IMR-90 (cell line): ENCODE measurements at regions not wholly inside any gene's neighbourhood (a gene's known extent, or its start where the extent isn't known, plus 50 kb on each side); places are given as distances from the start of the nearest gene placed in this dataset.

Experiments used
- ATAC-seq: fragments of 200-7000 bp; cut with Tn5 transposase; 2 replicates; pipeline ENCODE4 v1.9.1; 2020; ENCODE audit warnings: low read depth, mild to moderate bottlenecking, moderate library complexity
- BruUV-seq: library from RNA; stranded (reverse); fragments of 400-500 nt; replicated peaks from 2 replicates; lab custom pipeline; 2021; lab: Mats Ljungman, UMichigan
- CTCF ChIA-PET: fragments of 300-600 bp; formaldehyde crosslinking; extraction: SDS; loops from one replicate; lab custom pipeline; 2021; ENCODE audit warnings: antibody characterized with exemption; lab: Yijun Ruan, JAX
- POLR2A ChIA-PET: fragments of 300-600 bp; sonication (Branson Sonifier 250); formaldehyde crosslinking; loops from one replicate; lab custom pipeline; 2022; ENCODE audit warnings: antibody characterized with exemption; ENCODE audit not compliant: unreplicated experiment; lab: Charles Lee
- DNase-seq: peaks from one replicate; pipeline ENCODE4 v3.0.0; 2013
- H2AFZ ChIP-seq: replicated peaks from 2 replicates; pipeline ENCODE3; 2013; ENCODE audit warnings: low read length, mild to moderate bottlenecking; ENCODE audit not compliant: poor library complexity
- H2AK5ac ChIP-seq: 2 replicates; pipeline ENCODE4 v1.6.1; 2013; ENCODE audit warnings: low read depth, low read length, inconsistent platforms
- H2AK9ac ChIP-seq: replicated peaks from 2 replicates; pipeline ENCODE3; 2013; ENCODE audit warnings: mild to moderate bottlenecking, low read depth, low read length, moderate library complexity; ENCODE audit not compliant: poor library complexity
- H2BK120ac ChIP-seq: 2 replicates; pipeline ENCODE4 v1.6.1; 2013; ENCODE audit warnings: low read depth, low read length, inconsistent platforms
- H2BK15ac ChIP-seq: 3 replicates; pipeline ENCODE4 v1.6.1; 2013; ENCODE audit warnings: low read depth, low read length, inconsistent platforms
- H2BK20ac ChIP-seq: 2 replicates; pipeline ENCODE4 v1.6.1; 2013; ENCODE audit warnings: low read depth, mild to moderate bottlenecking, inconsistent platforms, low read length, moderate library complexity
- H2BK5ac ChIP-seq: 2 replicates; pipeline ENCODE4 v1.6.1; 2013; ENCODE audit warnings: mild to moderate bottlenecking, low read depth, low read length, inconsistent platforms; ENCODE audit not compliant: poor library complexity, severe bottlenecking
- H3K14ac ChIP-seq: replicated peaks from 2 replicates; pipeline ENCODE4 v1.6.1; 2013; ENCODE audit warnings: low read depth, low read length, inconsistent platforms
- H3K18ac ChIP-seq: 2 replicates; pipeline ENCODE4 v1.6.1; 2013; ENCODE audit warnings: low read depth, low read length, control low read depth
- H3K23ac ChIP-seq: 2 replicates; pipeline ENCODE4 v1.6.1; 2013; ENCODE audit warnings: low read depth, low read length, inconsistent platforms
- H3K27ac ChIP-seq: 2 replicates; pipeline ENCODE4 v1.5.1; 2013; ENCODE audit warnings: mild to moderate bottlenecking, control low read depth, low read length; ENCODE audit not compliant: insufficient read depth
- H3K27me3 ChIP-seq: 2 replicates; pipeline ENCODE4 v1.6.1; 2013; ENCODE audit warnings: low read length; ENCODE audit not compliant: control insufficient read depth, insufficient read depth
- H3K36me3 ChIP-seq: 2 replicates; pipeline ENCODE4 v1.6.1; 2013; ENCODE audit warnings: low read length, mixed read lengths; ENCODE audit not compliant: control insufficient read depth, insufficient read depth
- H3K4ac ChIP-seq: 2 replicates; pipeline ENCODE4 v1.6.1; 2013; ENCODE audit warnings: low read depth, low read length, inconsistent platforms
- H3K4me1 ChIP-seq: 2 replicates; pipeline ENCODE4 v1.6.1; 2013; ENCODE audit warnings: low read length, mixed read lengths; ENCODE audit not compliant: control insufficient read depth, insufficient read depth
- H3K4me2 ChIP-seq: 2 replicates; pipeline ENCODE4 v1.6.1; 2013; ENCODE audit warnings: low read depth, mild to moderate bottlenecking, control low read depth, low read length, moderate library complexity
- H3K4me3 ChIP-seq: 2 replicates; pipeline ENCODE4 v1.5.1; 2013; ENCODE audit warnings: low read depth, mild to moderate bottlenecking, control low read depth, low read length, moderate library complexity; ENCODE audit not compliant: insufficient read depth
- H3K56ac ChIP-seq: 2 replicates; pipeline ENCODE4 v1.6.1; 2013; ENCODE audit warnings: low read length, inconsistent platforms; ENCODE audit not compliant: insufficient read depth; ENCODE audit errors: extremely low read depth
- H3K79me1 ChIP-seq, 2 experiments: 2 replicates each; pipeline ENCODE4 v1.6.1; 2013; ENCODE audit warnings: low read length in 2 of 2, inconsistent platforms in 1 of 2, low read depth in 1 of 2
- H3K9ac ChIP-seq: 2 replicates; pipeline ENCODE4 v1.6.1; 2013; ENCODE audit warnings: low read depth, low read length, control low read depth
- H3K9me1 ChIP-seq: 2 replicates; pipeline ENCODE4 v1.6.1; 2013; ENCODE audit warnings: low read length, inconsistent platforms; ENCODE audit not compliant: insufficient read depth
- H3K9me3 ChIP-seq: 2 replicates; pipeline ENCODE4 v1.6.1; 2013; ENCODE audit warnings: low read length; ENCODE audit not compliant: control insufficient read depth, insufficient read depth
- H4K20me1 ChIP-seq: 2 replicates; pipeline ENCODE4 v1.6.1; 2013; ENCODE audit warnings: low read length, inconsistent platforms; ENCODE audit not compliant: insufficient read depth
- H4K5ac ChIP-seq: 2 replicates; pipeline ENCODE4 v1.6.1; 2013; ENCODE audit warnings: mild to moderate bottlenecking, low read depth, low read length, control low read depth
- H4K8ac ChIP-seq, 2 experiments: 2 replicates each; pipeline ENCODE4 v1.6.1; 2013; ENCODE audit warnings: low read depth in 2 of 2, low read length in 2 of 2, control low read depth in 1 of 2, inconsistent platforms in 1 of 2
- H4K91ac ChIP-seq: 2 replicates; pipeline ENCODE4 v1.6.1; 2013; ENCODE audit warnings: low read depth, low read length, inconsistent platforms; ENCODE audit not compliant: insufficient read depth
- FOS ChIP-seq: fragments of 150-350 bp; IDR thresholded peaks from 2 replicates; pipeline ENCODE4 v1.6.1; 2016; ENCODE audit warnings: low read depth, low read length
- MAZ ChIP-seq: IDR thresholded peaks from 2 replicates; pipeline ENCODE4 v1.6.1; 2012; ENCODE audit warnings: low read depth, mild to moderate bottlenecking, low read length, improper control_type of control experiment, moderate library complexity, borderline replicate concordance
- POLR2A ChIP-seq: IDR thresholded peaks from 2 replicates; pipeline ENCODE4 v1.6.1; 2012; ENCODE audit warnings: mild to moderate bottlenecking, low read depth, low read length
- WGBS, 2 experiments: methylation state at CpG; one replicate each; pipeline versions ENCODE4 v1.1.5 to v1.1.7; 2013; ENCODE audit warnings: missing lambda C conversion rate in 2 of 2; ENCODE audit not compliant: insufficient read length in 1 of 2; ENCODE audit errors: extremely low coverage in 2 of 2; 5-methylcytosine and 5-hydroxymethylcytosine counted together
- dilution Hi-C: fragments of 300-500 bp; cut with HindIII; formaldehyde crosslinking; loops from one replicate; pipeline ENCODE4 v1.14.3; 2018; ENCODE audit warnings: low sequenced_read_pairs; ENCODE audit not compliant: unreplicated experiment
- in situ Hi-C: fragments of 300-500 bp; cut with MboI; formaldehyde crosslinking; loops from 3 replicates; pipeline ENCODE4 v1.14.3; 2019; ENCODE audit warnings: low sequenced_read_pairs, inconsistent platforms, mixed read lengths
- intact Hi-C: fragments of 100-400 bp; cut with micrococcal nuclease; formaldehyde crosslinking; loops from 2 replicates; pipeline ENCODE4 v1.10.0; 2022

- no peak overlapping the region for H3K14ac ChIP-seq
- TF ChIP-seq MAZ (no peak), POLR2A (no peak), FOS (no peak)
- no peak overlapping the region for H2BK20ac ChIP-seq
- H3K27ac ChIP-seq, result no peak overlapping the region
- H3K9me3 ChIP-seq, result no peaks in the 10 kb centered on the region
- H2BK15ac ChIP-seq, result no peak overlapping the region
- no peak overlapping the region for H4K8ac ChIP-seq
- H3K4me3 ChIP-seq, result no peak overlapping the region
- H2BK120ac ChIP-seq, result no peak overlapping the region
- no peaks in the 10 kb centered on the region for H3K79me1 ChIP-seq
- ATAC-seq (no peak), DNase-seq (no peak)
- H2AK9ac ChIP-seq, result no peak overlapping the region
- no TSS peak for BruUV-seq
- H3K23ac ChIP-seq, result no peak overlapping the region
- dilution Hi-C loops (no loop called here), intact Hi-C loops (no loop called here), in situ Hi-C loops (no loop called here)
- H3K4me2 ChIP-seq, result no peak overlapping the region
- H3K9me1 ChIP-seq, result no peaks in the 10 kb centered on the region
- POLR2A ChIA-PET, result no interaction called here
- H3K9ac ChIP-seq, result no peak overlapping the region
- no peaks in the 10 kb centered on the region for H3K36me3 ChIP-seq
- CTCF ChIA-PET, result interaction anchor here (0.6 kb wide), 1 partner anchor 38 kb away, joined by 3 read pairs; no protein-coding TSS in a partner anchor
- no peaks in the 10 kb centered on the region for H4K20me1 ChIP-seq
- H4K91ac ChIP-seq, result no peak overlapping the region
- no peaks in the 10 kb centered on the region for H3K27me3 ChIP-seq
- H3K56ac ChIP-seq, result no peak overlapping the region
- no peak overlapping the region for H3K4ac ChIP-seq
- peaks cover 2% of the 10 kb centered on the region; the same call in 1 of the 2 replicates for H3K4me1 ChIP-seq
- H2AFZ ChIP-seq, result no peak overlapping the region
- no CpG with 5 or more reads among the region's 2 CpGs for WGBS, 2 experiments
- H2BK5ac ChIP-seq, result no peak overlapping the region
- H2AK5ac ChIP-seq, result no peak overlapping the region
- H4K5ac ChIP-seq, result no peak overlapping the region
- H3K18ac ChIP-seq, result no peak overlapping the region
Observed at GRCh38 chr11:110035357-110035756, 57.8 kb upstream of the ZC3H12C start.
